Coronary artery (tissue), 2 donors: ENCODE measurements at regions not wholly inside any gene's neighbourhood (a gene's known extent, or its start where the extent isn't known, plus 50 kb on each side); places are given as distances from the start of the nearest gene placed in this dataset.

Source experiments
- DNase-seq: peaks from one replicate; pipeline ENCODE4 v3.0.0-alpha.2; 2017; ENCODE audit warnings: low spot score
- H3K27ac ChIP-seq, 2 donors: fragments of 200-600 bp; sonication (generic); one replicate each; pipeline ENCODE4 v1.5.1; 2016 to 2019
- H3K4me3 ChIP-seq: fragments of 200-600 bp; sonication (generic); 2 replicates; pipeline ENCODE4 v1.5.1; 2016; ENCODE audit warnings: mild to moderate bottlenecking, moderate library complexity
- CTCF ChIP-seq: fragments of 200-600 bp; sonication (generic); IDR thresholded peaks from one replicate; pipeline ENCODE4 v1.5.1; 2019; ENCODE audit warnings: antibody characterized with exemption

GRCh38 chr20:6831461-6831860 lies 64.0 kb downstream of the BMP2 start:
- DNase-seq, result no peak
- no peak overlapping the region for H3K4me3 ChIP-seq

GRCh38 chr20:6832811-6833210 lies 65.3 kb downstream of the BMP2 start:
- no peak for TF ChIP-seq CTCF
- no peak for DNase-seq

More at GRCh38 chr20:6831461-6831860, 64.0 kb downstream of the BMP2 start:
- H3K27ac ChIP-seq, result no peak overlapping the region
- TF ChIP-seq CTCF, result no peak

GRCh38 chr20:6835609-6836008 lies 68.1 kb downstream of the BMP2 start:
- no peak overlapping the region for H3K27ac ChIP-seq
- no peak for TF ChIP-seq CTCF
- DNase-seq, result no peak
- H3K4me3 ChIP-seq, result no peak overlapping the region

More at GRCh38 chr20:6832811-6833210, 65.3 kb downstream of the BMP2 start:
- H3K27ac ChIP-seq, result no peak overlapping the region
- H3K4me3 ChIP-seq, result no peak overlapping the region

- no peak for DNase-seq
- Histone ChIP-seq H3K27ac (no peak overlapping the region), H3K4me3 (no peak overlapping the region)
- no peak for TF ChIP-seq CTCF
Measured at GRCh38 chr20:6836821-6837374, 69.4 kb downstream of the BMP2 start.

- no peak for DNase-seq
- Histone ChIP-seq H3K27ac (no peak overlapping the region), H3K4me3 (no peak overlapping the region)
- no peak for TF ChIP-seq CTCF
Measured at GRCh38 chr20:6837730-6838129, 70.2 kb downstream of the BMP2 start.

GRCh38 chr20:6838181-6838826 lies 70.8 kb downstream of the BMP2 start:
- Histone ChIP-seq H3K4me3 (no peak overlapping the region), H3K27ac (no peak overlapping the region)
- DNase-seq, result no peak
- no peak for TF ChIP-seq CTCF

GRCh38 chr20:6841128-6841527 lies 73.6 kb downstream of the BMP2 start:
- no peak for TF ChIP-seq CTCF
- no peak for DNase-seq
- no peak overlapping the region for H3K4me3 ChIP-seq
- H3K27ac ChIP-seq, result no peak overlapping the region
